Left lobe of liver (tissue), 2 donors: ENCODE measurements at regions not wholly inside any gene's neighbourhood (a gene's known extent, or its start where the extent isn't known, plus 50 kb on each side); places are given as distances from the start of the nearest gene placed in this dataset.
"Not testable (repeated sequence)": the region's sequence is repeated elsewhere in the genome, so short reads cannot be mapped to it uniquely, and the experiment has no call there.

Experiments used
- ATAC-seq: fragments of 200-7000 bp; cut with Tn5 transposase; one replicate; pipeline ENCODE4 v1.9.1; 2020; ENCODE audit warnings: mild to moderate bottlenecking, moderate library complexity
- DNase-seq: peaks from one replicate; pipeline ENCODE4 v3.0.0-alpha.2; 2020; ENCODE audit warnings: low spot score
- donor health status: DM: no; HTN: no; CAD: no; lungs with moderate emphysema.
- donor health status: DM: no; HTN: yes; CAD: no.

DNA sequence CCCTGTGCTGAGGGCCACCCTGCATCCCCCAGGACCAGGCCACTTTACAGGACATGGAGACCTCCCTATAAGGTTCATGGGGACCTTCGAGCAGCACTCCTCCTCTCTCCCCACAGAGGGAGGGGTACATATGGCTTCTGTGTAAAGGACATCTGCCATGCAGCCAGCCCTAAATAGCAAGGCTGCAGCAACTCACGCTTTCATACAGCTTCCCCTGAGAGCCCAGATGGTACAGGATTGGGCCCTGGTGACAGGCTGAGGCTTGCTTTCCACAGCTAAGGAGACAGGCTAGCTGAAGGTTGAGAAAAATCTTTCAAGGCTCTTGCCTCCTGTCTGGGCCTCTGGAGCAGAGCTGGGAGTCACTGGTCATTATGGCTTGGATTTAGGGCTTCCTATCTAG is 147.0 kb upstream of the ZNF366 start:
- DNase-seq = no peak
- no peak for ATAC-seq

DNA sequence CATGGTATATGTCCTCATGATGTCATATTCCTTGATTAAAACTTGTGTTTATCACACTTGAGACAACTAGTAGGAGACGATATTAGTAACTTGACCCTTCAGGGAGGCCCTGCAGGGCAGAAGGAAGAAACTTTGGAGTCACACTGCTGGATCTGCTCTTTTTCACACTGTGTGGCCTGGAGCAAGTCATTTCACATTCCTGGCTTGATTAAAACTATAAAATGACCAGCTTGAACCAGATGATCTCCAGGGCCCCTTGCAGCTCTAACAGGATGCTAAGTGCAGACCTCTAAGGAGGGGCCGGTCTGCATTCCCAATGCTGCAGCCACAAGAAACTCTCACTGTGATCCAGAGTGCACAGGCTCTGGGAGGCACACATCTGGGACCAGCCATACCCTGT is 146.4 kb upstream of the ZNF366 start:
- DNase-seq = no peak
- no peak for ATAC-seq

DNA sequence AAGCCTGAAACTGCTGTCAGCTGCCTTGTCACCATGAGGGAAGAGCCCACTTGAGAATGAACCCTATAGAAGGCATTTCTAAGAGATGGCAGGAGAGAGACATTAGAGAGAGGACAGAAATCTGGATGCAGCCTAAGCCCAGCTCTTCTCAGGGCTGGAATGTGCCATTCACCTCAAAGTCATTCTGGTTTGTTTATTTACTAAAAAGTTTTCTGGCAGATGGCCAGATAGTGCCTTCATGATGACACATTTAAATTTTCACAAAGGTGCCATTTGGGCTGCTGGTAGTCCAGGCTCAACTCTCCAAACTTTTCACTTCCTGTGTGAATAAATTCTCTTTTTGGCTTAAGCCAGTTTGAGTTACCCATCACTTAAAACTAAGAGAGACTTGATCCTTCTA is 144.6 kb upstream of the ZNF366 start:
- ATAC-seq (no peak), DNase-seq (no peak)

DNA sequence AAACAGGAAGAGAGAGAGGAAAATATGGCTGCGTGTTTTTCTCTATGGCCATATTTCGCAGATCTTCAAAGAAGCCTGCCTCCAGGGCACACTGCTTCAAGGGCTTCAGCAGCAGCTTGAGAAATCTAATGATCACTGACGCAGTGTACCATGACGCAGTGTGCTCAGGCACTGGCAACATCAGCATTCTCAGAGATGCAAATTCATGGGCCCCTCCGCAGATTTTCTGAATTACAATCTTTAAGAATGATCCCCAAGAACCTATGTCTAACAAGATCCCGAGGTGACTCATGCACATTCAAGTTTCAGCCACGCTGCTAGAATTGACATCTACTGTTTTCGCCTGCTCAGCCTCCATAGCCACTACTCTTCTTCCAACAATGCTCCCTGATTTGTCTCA is 143.9 kb upstream of the ZNF366 start:
- no peak for DNase-seq
- no peak for ATAC-seq

DNA sequence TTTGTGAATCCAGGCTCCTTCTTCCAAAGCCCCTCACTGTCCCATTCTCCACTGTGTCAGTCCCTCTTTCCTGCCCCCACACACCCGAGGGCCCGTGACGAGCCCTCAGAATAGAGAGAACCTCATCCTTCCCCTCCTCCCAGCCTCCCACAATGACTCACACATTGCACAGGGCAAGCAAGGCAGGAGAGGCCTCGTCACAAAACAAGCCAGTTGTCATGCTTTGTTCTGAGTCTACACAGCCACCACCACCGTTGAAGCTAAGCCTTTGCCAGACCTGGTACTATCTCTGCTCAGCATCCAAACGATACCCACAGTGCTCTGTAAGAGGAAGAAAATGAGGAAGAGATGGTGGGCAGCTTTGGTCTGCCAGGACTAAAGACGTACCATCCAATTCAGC is 142.2 kb upstream of the ZNF366 start:
- ATAC-seq (no peak), DNase-seq (no peak)

DNA sequence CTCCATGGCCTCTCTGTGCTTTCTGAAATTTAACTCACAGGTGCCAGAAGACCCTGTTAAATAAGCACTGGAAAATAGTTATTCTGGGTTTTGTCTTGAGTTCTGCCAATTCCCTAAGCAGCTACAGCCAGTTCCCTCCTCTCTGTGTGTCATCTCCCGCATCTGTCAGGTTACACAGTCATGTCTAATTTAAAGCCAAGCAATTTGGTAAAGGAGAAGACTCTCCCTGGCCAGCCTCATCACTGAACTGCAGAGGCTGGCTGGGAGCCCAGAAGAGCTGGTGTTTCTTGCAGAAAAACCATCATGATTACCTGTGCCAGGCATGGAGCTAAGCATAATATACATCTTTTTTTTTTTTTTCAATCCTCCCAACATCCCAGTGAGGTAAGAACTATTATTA is 141.3 kb upstream of the ZNF366 start:
- DNase-seq = no peak
- no peak for ATAC-seq

DNA sequence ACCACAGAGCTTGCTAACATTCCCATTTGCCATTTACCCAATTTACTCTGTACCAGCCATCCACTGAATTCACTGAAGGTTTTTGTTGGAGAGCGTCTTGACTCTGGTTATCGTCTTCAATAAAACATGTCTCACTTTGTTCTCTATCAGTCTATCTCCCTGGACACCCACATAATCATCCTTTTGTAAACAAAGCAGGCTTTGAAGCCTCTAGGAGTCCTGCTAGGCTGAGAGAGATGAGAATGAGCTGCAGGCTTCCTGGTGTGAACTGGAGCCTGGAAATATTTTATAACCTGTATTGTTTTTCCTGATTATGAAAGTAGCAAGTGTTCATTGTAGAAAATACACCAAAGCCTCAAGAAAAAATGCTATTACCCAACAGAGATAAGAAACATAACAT is 140.6 kb upstream of the ZNF366 start:
- no peak for ATAC-seq
- no peak for DNase-seq

DNA sequence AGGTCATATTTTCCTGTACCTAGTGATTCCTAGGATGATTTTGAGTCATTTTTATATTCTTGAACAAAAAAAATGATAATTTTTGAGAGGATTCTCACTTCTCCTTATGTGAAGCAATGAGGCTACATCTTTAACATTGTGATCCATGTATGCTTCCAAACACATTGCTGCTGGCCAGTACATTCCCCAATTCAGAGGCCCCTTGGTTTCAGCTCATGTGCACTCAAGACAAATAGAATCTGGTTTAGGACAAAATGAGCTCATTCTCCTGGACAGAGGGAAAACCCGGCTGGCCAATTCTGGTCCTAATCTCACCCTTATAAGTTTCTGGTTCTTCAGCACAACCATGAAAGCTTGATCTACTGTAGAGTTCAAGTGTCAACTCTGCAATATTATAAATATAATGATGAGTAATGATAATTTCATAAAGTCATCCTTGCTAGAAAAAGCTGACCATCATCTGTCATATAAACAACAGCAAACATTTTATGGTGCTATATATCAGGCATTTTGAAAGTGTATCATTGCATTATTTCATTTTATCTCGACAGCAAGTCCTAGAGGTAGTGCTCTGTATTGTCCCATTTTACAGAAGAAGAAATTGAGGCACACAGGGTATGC is 139.1 kb upstream of the ZNF366 start:
- ATAC-seq (no peak), DNase-seq (no peak)

DNA sequence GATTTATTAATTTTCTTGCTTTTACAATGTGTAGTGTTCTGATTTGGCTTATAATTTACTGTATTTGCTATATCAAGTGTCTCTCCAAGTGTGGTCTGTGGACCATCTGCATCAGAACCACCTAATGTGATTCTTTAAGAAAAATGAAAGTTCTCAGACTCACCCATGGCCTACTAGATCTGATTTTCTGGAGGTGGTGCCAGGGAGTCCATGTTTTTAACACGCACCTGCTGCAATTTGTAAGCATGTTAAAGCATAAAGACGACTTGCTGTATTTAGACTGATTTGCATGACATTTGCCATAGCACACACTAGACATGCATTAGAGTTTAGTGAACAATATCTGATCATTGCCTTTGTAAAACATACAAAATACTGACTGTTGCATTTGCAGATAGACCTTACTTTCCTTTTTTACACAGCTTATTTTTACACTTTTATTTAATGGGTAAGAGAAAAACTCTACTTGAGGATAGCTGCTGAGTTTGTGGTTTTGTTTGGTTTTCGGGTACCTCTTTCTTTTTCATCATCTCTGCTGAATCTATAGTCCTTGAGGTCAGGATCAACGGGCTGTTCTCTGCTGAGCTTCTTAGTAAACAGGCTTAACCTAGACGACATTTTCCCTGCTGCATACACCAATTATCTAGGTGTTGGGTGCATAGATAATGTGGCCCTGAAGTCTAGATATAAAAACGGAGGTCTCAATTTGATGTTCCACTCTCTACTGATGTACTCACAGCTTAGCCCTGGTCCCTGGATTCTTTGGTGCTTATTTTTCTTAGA is 138.0 kb upstream of the ZNF366 start:
- no peak for DNase-seq
- ATAC-seq = no peak

DNA sequence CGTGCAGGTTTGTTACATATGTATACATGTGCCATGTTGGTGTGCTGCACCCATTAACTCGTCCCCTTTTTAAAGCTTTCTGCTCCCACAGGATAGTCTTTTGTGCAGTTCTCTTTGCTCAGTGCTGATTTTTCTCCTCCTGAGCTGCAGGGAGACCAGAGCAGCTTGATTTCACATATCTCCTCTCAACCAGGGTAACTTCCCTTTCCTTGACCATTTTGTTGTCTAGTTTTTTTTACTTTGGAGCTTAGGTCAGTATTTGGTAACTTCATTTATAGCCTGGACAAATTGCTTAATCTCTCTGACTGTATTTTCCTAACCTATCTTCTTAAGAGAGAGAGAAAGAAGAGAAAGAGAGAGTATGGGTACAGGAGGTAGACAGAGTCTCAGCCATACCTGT is 137.1 kb upstream of the ZNF366 start:
- ATAC-seq = no peak

DNA sequence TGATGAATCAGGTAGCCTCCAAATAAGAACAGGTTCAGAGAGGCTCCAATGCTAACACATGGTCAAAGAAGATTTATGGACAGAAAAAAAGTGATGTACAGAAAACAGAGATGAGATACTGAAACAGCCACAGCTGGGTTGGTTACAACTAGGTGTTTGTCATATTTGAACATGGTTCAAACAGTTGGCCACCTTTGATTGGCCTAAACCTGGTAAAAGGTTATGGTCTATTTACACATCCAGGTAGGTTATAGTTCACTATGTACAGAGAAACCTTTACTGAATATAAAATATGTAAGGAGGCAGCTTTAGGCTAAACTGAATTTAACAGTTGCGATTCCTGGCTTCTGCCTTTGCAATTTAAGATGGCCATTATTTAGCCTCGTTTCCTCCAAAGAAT is 134.0 kb upstream of the ZNF366 start:
- DNase-seq (no peak), ATAC-seq (no peak)

More for the DNA sequence above, 137.1 kb upstream of the ZNF366 start:
- DNase-seq = no peak

DNA sequence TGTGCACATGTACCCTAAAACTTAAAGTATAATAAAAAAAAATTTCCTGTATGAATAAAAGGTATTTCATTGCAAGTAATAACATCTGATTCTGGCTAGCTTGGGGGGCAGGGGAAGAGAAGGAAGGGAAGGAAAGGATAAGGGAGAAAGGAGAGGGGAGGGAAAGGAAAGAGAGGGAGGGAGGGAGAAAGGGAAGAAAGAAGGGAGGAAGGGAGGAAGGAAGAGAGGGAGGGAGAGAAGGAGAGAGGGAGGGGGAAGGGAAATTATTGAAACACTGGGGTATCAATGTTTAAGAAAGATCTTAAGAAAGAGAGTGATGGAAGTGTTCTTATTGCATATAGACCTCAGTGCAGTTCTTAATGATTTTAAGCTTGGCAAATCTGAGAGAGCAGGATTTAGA is 129.8 kb upstream of the ZNF366 start:
- DNase-seq = no peak

DNA sequence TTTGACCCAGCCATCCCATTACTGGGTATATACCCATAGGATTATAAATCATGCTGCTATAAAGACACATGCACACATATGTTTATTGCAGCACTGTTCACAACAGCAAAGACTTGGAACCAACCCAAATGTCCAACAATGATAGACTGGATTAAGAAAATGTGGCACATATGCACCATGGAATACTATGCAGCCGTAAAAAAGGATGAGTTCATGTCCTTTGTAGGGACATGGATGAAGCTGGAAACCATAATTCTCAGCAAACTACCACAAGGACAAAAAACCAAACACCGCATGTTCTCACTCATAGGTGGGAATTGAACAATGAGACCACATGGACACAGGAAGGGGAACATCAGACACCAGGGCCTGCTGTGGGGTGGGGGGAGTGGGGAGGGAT is 129.4 kb upstream of the ZNF366 start:
- not testable (repeated sequence) for DNase-seq, ATAC-seq

More for the DNA sequence above, 129.8 kb upstream of the ZNF366 start:
- no peak for ATAC-seq

DNA sequence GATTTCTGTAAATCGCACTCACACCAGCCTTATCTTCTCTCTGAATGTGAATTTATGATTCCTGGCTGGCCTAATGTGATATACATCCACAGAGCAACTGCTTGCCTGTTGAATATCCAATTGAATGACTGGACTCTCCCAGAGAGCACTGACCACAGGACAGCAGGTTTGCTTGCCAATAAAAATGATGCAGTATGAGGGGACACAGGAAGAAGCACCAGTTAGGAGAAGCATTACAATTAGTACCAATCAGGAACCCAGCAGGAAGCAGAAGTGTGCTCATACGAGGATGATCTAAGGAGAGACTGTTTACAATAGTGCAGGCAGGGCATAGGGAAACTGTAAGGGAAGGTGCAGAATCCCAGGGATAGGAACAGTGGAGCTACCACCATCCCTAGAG is 127.2 kb upstream of the ZNF366 start:
- ATAC-seq = no peak

DNA sequence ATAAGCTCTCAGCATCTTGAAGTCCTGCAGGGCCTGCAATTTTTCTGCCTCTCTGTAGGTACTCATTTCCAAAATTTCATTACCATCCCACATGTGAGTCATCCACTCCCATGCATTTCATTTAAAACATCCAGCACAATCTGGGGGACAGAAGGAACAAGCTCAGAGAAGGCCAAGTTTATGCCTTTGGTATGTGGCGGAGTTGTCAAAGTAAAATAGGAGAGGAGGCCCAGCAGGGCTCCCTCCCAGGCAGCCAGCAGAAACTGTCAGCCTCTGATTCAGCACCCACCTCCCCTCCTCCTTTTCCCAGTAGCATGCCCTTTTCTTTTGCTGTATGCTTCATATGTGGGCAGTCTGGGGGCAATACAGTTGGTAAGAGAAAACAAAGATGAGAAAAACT is 126.4 kb upstream of the ZNF366 start:
- no peak for DNase-seq
- ATAC-seq = no peak

More for the DNA sequence above, 127.2 kb upstream of the ZNF366 start:
- DNase-seq = no peak

DNA sequence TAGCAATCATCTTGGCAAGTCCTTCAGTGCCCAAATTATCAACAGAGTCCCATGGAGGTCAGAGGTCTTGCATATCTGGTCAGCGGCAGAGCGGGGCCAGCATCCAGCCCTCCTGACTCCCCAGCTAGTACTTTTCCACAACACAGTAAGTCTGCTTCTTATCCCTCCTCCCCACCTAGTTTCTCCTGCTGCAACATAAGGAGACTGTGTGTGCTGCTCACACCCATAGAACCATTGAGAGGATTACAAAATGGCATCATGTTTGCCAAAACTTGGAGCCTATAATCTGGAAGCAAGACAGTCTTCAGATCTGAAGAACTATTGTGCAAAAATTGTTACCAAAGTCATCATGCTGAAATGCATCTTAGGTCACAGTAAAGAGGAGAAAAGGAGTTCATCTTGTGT is 125.8 kb upstream of the ZNF366 start:
- DNase-seq = no peak
- ATAC-seq = no peak

DNA sequence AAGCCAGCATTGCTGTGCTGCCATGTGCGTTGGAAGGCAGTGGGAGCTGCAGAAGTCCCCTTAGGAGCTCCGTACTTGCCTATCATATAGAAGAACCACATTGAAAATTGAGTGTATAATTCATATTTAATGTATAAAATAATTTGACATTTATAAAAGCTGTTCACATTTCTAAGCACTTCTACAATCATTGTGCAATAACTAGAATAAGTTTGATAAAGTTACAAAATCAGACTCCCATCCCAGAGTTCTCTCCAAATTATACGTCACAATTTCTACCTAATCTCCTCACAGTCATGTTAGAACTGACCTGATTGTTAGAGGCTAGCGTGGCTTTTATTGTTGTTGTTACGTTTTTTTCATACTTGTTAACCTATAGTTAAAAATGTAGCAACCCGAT is 123.5 kb upstream of the ZNF366 start:
- no peak for DNase-seq
- ATAC-seq = no peak

DNA sequence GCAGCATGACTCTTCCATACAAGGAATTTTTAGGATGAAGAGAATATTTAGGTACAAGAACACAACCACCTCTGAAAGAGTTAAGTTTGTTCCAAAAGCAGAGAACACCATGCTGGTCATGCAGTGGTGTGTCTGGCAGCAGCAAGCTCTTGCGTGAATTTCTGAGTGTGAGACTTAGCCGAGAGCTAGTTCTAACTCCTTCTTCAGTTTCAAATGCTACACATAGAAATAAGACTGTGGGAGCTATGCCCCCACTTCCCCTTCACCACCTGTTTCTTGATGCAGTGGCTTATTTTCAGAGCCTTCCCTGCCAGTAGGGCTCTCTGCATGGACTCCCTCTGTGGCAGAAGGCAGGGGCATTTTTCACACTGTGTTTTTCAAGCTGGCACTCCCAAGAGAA is 122.9 kb upstream of the ZNF366 start:
- ATAC-seq = no peak
- DNase-seq = no peak

DNA sequence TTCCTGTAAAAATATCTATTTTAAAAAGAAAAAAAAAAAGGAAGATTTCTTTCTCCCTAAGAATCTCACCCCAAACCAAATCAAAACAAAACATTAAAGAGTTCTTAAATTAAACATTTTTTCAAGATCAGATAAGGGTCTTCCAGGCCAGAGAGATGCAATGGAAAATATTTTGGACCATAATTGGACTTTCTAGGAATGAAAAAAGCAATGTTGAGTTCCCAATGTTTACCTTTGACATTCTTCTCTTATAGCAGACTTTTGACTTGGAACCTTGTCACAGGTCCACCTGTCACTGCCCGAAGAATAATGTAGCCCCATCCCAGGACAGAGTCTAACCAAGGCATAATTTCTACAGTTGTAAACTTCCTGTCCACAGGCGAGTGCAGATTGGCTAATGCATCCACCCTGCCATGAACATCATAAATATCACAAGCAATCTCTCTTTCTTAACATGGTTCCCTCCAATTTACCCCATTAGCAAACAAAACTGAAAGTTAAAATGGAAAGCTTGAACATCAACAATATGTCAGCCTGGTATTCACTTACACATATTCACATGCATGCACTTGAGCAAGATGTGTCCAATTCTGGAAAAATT is 121.7 kb upstream of the ZNF366 start:
- no peak for DNase-seq
- ATAC-seq = no peak

DNA sequence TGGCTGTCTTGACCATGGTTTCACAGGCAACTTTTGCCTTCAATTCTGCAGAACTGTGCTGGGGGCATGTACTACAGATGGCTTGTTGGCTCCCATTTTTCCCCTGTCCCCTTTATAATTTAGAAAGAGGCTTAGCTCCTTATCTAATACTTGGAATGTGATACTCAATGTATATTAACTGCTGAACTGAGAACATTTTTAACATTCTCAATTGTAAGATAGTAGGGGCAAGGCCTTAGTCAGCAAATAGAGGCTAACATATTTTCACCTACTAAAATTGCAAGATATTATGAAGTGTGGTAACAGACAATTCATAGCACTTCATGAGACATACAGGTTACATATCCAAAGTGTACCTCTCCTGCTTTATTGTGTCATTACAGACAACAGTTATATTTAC is 118.1 kb upstream of the ZNF366 start:
- no peak for DNase-seq
- ATAC-seq = no peak

DNA sequence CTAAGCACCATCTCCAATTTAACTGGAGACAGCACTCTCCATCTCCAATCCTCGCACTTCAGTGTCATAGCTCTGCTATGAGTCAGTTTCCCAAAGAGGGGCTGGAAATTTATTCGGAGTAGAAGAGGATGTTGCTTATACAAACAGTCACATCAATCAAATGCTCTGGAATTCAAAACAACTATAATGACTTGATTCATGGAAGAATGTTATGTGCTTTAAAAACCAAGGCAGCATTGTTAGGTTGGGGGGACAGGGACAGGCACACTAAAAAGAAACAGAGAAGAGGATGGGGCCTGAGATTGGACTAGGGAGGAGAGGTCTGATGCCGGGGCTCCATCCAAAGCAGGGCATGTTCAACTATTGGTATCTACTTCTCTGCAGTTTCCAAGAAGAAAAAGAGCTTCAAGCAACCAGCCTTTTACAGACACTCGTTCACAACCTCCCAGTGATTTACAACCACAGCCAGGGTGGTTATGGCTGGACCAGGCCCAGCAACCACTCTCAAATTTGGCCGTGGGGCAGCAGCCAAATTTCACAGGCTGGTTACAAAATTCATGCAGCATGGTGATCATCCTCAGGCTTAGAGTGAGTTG is 117.5 kb upstream of the ZNF366 start:
- DNase-seq = no peak
- no peak for ATAC-seq

DNA sequence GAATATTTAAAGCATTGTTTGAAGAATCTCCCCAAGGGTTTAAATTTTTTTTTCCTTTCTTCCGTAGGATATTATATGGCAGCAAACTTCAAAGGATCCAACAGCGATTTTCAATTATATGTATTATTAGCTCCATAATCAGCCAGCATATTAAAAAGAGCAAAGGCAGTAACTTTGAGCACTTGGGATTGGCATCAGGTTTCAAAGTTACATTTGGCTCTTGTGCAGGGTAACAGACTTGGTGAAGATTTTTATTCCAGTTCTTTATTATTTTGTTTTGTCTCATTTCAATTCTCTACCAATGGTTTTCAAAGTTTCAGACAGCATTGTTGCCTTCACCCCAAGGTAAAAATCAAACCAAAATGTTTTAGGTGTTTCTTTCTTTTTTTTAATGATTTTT is 116.7 kb upstream of the ZNF366 start:
- ATAC-seq (no peak), DNase-seq (no peak)
